SK-N-SH treated with all-trans-retinoic acid at 6 μM for 48 hours (cell line): ENCODE measurements at regions not wholly inside any gene's neighbourhood (a gene's known extent, or its start where the extent isn't known, plus 50 kb on each side); places are given as distances from the start of the nearest gene placed in this dataset.

Experiments
- ARNTL ChIP-seq: fragments of 450-650 bp; formaldehyde crosslinking; IDR thresholded peaks from 2 replicates; pipeline ENCODE4 v1.5.0; 2020; ENCODE audit warnings: low read depth, mild to moderate bottlenecking, moderate library complexity, borderline replicate concordance
- BACH2 ChIP-seq: fragments of 250-450 bp; sonication (Bioruptor Pico); IDR thresholded peaks from 2 replicates; pipeline ENCODE4 v1.9.0; 2021; ENCODE audit warnings: mild to moderate bottlenecking, borderline replicate concordance
- CSDC2 ChIP-seq: fragments of 250-450 bp; sonication (Bioruptor Pico); IDR thresholded peaks from 2 replicates; pipeline ENCODE4 v1.5.0; 2020; ENCODE audit warnings: mild to moderate bottlenecking, moderate library complexity
- ISL1 ChIP-seq: fragments of 250-450 bp; sonication (Bioruptor Pico); IDR thresholded peaks from 2 replicates; pipeline ENCODE4 v2.1.2; 2022; ENCODE audit warnings: mild to moderate bottlenecking, moderate library complexity
- OSR1 ChIP-seq: fragments of 250-450 bp; sonication (Bioruptor Pico); IDR thresholded peaks from 2 replicates; pipeline ENCODE4 v1.8.0; 2022; ENCODE audit warnings: moderate library complexity, mild to moderate bottlenecking, inconsistent platforms
- RARB ChIP-seq: fragments of 250-450 bp; sonication (Bioruptor Pico); IDR thresholded peaks from 2 replicates; pipeline ENCODE4 v1.8.0; 2021; ENCODE audit warnings: mild to moderate bottlenecking, moderate library complexity
- SNAI2 ChIP-seq: fragments of 250-450 bp; sonication (Bioruptor Pico); IDR thresholded peaks from 2 replicates; pipeline ENCODE4 v1.5.0; 2020; ENCODE audit warnings: mild to moderate bottlenecking, moderate library complexity
- TCF4 ChIP-seq: fragments of 250-450 bp; sonication (Bioruptor Pico); IDR thresholded peaks from 2 replicates; pipeline ENCODE4 v1.8.0; 2021; ENCODE audit warnings: mild to moderate bottlenecking, moderate library complexity, borderline replicate concordance
- ZFP3 ChIP-seq: fragments of 250-450 bp; sonication (Bioruptor Pico); IDR thresholded peaks from 2 replicates; pipeline ENCODE4 v1.5.0; 2020; ENCODE audit warnings: mild to moderate bottlenecking, moderate library complexity
- ZFP30 ChIP-seq: fragments of 450-650 bp; formaldehyde crosslinking; IDR thresholded peaks from 2 replicates; pipeline ENCODE4 v1.5.0; 2022; ENCODE audit warnings: mild to moderate bottlenecking, moderate library complexity
- ZNF565 ChIP-seq: fragments of 450-650 bp; formaldehyde crosslinking; conservative IDR thresholded peaks from 2 replicates; pipeline ENCODE4 v1.5.0; 2020; ENCODE audit warnings: low read depth, mild to moderate bottlenecking, moderate library complexity
- TF ChIP-seq, protein P1 (sequence below): fragments of 250-450 bp; sonication (Bioruptor Pico); IDR thresholded peaks from 2 replicates; pipeline ENCODE4 v1.8.0; 2020; ENCODE audit warnings: mild to moderate bottlenecking, moderate library complexity, borderline replicate concordance
- TF ChIP-seq, protein P2 (sequence below): fragments of 250-450 bp; sonication (Bioruptor Pico); IDR thresholded peaks from 2 replicates; pipeline ENCODE4 v1.8.0; 2021; ENCODE audit warnings: low read depth, mild to moderate bottlenecking, moderate library complexity, borderline replicate concordance

DNA sequence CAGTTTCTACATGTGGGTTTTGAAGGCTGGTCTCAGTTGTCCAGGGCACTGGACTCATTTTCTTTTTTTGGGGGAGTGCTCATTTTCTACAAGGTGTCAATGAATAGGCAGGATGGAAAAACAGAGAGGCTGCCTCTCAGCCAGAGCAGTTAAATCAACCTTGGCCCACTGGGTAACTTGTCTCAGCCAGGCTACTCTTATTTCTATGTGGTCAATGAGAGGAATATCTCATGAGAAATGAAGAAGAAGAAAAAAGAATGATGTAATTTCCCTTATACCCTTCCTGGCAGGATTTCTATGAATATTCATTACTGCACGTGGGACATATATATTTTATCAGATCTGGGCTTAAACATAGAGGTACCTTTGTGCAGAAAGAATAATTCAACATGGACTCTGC, 155.2 kb upstream of the E2F7 start:
- TF ChIP-seq OSR1 (CRISPR knock-in tag) (no peak), ARNTL (CRISPR knock-in tag) (no peak), ZFP30 (no peak), BACH2 (CRISPR knock-in tag) (no peak), ZFP3 (CRISPR knock-in tag) (no peak), RARB (CRISPR knock-in tag) (no peak), TCF4 (no peak), ZNF565 (no peak), SNAI2 (CRISPR knock-in tag) (no peak), CSDC2 (CRISPR knock-in tag) (no peak), ISL1 (CRISPR knock-in tag) (no peak)
- TF ChIP-seq, protein P1, sequence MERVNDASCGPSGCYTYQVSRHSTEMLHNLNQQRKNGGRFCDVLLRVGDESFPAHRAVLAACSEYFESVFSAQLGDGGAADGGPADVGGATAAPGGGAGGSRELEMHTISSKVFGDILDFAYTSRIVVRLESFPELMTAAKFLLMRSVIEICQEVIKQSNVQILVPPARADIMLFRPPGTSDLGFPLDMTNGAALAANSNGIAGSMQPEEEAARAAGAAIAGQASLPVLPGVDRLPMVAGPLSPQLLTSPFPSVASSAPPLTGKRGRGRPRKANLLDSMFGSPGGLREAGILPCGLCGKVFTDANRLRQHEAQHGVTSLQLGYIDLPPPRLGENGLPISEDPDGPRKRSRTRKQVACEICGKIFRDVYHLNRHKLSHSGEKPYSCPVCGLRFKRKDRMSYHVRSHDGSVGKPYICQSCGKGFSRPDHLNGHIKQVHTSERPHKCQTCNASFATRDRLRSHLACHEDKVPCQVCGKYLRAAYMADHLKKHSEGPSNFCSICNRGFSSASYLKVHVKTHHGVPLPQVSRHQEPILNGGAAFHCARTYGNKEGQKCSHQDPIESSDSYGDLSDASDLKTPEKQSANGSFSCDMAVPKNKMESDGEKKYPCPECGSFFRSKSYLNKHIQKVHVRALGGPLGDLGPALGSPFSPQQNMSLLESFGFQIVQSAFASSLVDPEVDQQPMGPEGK (CRISPR knock-in tag): no peak
- TF ChIP-seq, protein P2, sequence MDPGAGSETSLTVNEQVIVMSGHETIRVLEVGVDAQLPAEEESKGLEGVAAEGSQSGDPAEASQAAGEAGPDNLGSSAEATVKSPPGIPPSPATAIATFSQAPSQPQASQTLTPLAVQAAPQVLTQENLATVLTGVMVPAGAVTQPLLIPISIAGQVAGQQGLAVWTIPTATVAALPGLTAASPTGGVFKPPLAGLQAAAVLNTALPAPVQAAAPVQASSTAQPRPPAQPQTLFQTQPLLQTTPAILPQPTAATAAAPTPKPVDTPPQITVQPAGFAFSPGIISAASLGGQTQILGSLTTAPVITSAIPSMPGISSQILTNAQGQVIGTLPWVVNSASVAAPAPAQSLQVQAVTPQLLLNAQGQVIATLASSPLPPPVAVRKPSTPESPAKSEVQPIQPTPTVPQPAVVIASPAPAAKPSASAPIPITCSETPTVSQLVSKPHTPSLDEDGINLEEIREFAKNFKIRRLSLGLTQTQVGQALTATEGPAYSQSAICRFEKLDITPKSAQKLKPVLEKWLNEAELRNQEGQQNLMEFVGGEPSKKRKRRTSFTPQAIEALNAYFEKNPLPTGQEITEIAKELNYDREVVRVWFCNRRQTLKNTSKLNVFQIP (CRISPR knock-in tag): no peak
